ENCODE measurements at regions not wholly inside any gene's neighbourhood (a gene's known extent, or its start where the extent isn't known, plus 50 kb on each side); places are given as distances from the start of the nearest gene placed in this dataset.

DNA sequence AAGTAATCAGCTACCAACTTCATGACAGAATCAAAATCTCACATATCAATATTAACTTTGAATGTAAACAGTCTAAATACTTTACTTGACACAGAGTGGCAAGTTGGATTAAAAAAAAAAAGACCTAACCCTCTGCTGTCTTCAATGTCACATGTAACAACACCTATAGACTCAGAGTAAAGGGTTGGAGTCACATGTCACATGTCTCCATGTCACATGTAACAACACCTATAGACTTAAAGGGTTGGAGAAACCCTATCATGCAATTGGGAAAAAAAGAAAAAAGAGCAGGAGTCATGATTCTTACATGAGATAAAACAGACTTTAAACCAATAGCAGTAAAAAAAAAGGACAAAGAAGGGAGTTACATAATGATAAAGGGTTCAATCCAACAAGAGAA lies 665.3 kb upstream of the LRRTM1 start:
- TF ChIP-seq, protein P1, sequence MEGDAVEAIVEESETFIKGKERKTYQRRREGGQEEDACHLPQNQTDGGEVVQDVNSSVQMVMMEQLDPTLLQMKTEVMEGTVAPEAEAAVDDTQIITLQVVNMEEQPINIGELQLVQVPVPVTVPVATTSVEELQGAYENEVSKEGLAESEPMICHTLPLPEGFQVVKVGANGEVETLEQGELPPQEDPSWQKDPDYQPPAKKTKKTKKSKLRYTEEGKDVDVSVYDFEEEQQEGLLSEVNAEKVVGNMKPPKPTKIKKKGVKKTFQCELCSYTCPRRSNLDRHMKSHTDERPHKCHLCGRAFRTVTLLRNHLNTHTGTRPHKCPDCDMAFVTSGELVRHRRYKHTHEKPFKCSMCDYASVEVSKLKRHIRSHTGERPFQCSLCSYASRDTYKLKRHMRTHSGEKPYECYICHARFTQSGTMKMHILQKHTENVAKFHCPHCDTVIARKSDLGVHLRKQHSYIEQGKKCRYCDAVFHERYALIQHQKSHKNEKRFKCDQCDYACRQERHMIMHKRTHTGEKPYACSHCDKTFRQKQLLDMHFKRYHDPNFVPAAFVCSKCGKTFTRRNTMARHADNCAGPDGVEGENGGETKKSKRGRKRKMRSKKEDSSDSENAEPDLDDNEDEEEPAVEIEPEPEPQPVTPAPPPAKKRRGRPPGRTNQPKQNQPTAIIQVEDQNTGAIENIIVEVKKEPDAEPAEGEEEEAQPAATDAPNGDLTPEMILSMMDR (IDR thresholded peaks at IDR 0.05): no peak
- TF ChIP-seq POLR2A (IDR thresholded peaks at IDR 0.05): no peak

All from testis (tissue), 2 donors.